HT-29 (cell line): ENCODE measurements at regions not wholly inside any gene's neighbourhood (a gene's known extent, or its start where the extent isn't known, plus 50 kb on each side); places are given as distances from the start of the nearest gene placed in this dataset.
A peak's percentile ranks its signal among the peaks of the same experiment; 100 is the strongest.

Experiments
- DNase-seq: peaks from one replicate; pipeline ENCODE4 v3.0.0-alpha.2; 2015; ENCODE audit warnings: low spot score

- no peak for DNase-seq
Observed at GRCh38 chr5:123882319-123882964, 370.5 kb downstream of the CSNK1G3 start.

- DNase-seq = no peak
Observed at GRCh38 chr5:123881759-123882244, 369.8 kb downstream of the CSNK1G3 start.

- DNase-seq = no peak
Observed at GRCh38 chr5:123880875-123881274, 368.9 kb downstream of the CSNK1G3 start.

GRCh38 chr5:123879071-123879470 is 367.1 kb downstream of the CSNK1G3 start:
- no peak for DNase-seq

- no peak for DNase-seq
Observed at GRCh38 chr5:123876276-123876790, 364.4 kb downstream of the CSNK1G3 start.

- peak; percentile 23 for DNase-seq
Observed at GRCh38 chr5:123875561-123876275, 363.7 kb downstream of the CSNK1G3 start.

GRCh38 chr5:123874600-123875201 is 362.7 kb downstream of the CSNK1G3 start:
- DNase-seq = no peak

GRCh38 chr5:123873846-123874245 is 361.9 kb downstream of the CSNK1G3 start:
- DNase-seq = no peak

GRCh38 chr5:123871373-123871772 is 359.4 kb downstream of the CSNK1G3 start:
- no peak for DNase-seq

- no peak for DNase-seq
Observed at GRCh38 chr5:123868881-123869280, 356.9 kb downstream of the CSNK1G3 start.

GRCh38 chr5:123868267-123868666 is 356.3 kb downstream of the CSNK1G3 start:
- DNase-seq = peak; percentile 31

GRCh38 chr5:123865641-123866040 is 353.7 kb downstream of the CSNK1G3 start:
- no peak for DNase-seq

GRCh38 chr5:123864578-123864977 is 352.6 kb downstream of the CSNK1G3 start:
- no peak for DNase-seq

GRCh38 chr5:123858938-123859337 is 347.0 kb downstream of the CSNK1G3 start:
- DNase-seq = no peak

GRCh38 chr5:123856766-123857165 is 344.8 kb downstream of the CSNK1G3 start:
- DNase-seq = no peak

- no peak for DNase-seq
Observed at GRCh38 chr5:123855609-123856008, 343.6 kb downstream of the CSNK1G3 start.

GRCh38 chr5:123845356-123846100 is 333.6 kb downstream of the CSNK1G3 start:
- DNase-seq = no peak

GRCh38 chr5:123844873-123845272 is 332.9 kb downstream of the CSNK1G3 start:
- no peak for DNase-seq

GRCh38 chr5:123835421-123835820 is 323.4 kb downstream of the CSNK1G3 start:
- DNase-seq = no peak

GRCh38 chr5:123830575-123830974 is 318.6 kb downstream of the CSNK1G3 start:
- DNase-seq = no peak

- DNase-seq = no peak
Observed at GRCh38 chr5:123827811-123828210, 315.8 kb downstream of the CSNK1G3 start.

GRCh38 chr5:123819833-123820232 is 307.9 kb downstream of the CSNK1G3 start:
- no peak for DNase-seq
